Large intestine (tissue), 3 donors: ENCODE measurements at regions not wholly inside any gene's neighbourhood (a gene's known extent, or its start where the extent isn't known, plus 50 kb on each side); places are given as distances from the start of the nearest gene placed in this dataset.

Source experiments
- DNase-seq, 2 donors: peaks; one replicate each; pipeline versions ENCODE4 v3.0.0 to v3.0.0-alpha.2; 2013
- H3K27ac ChIP-seq: one replicate; pipeline ENCODE4 v1.5.1; 2013; ENCODE audit warnings: low read length
- H3K27me3 ChIP-seq: 2 replicates; pipeline ENCODE4 v1.6.1; 2013; ENCODE audit warnings: low read length; ENCODE audit not compliant: control insufficient read depth, insufficient read depth
- H3K36me3 ChIP-seq: 2 replicates; pipeline ENCODE4 v1.6.1; 2013; ENCODE audit warnings: low read length; ENCODE audit not compliant: control insufficient read depth, insufficient read depth
- H3K4me1 ChIP-seq: one replicate; pipeline ENCODE4 v1.6.1; 2013; ENCODE audit warnings: low read length; ENCODE audit not compliant: control insufficient read depth, insufficient read depth
- H3K4me3 ChIP-seq: one replicate; pipeline ENCODE4 v1.5.1; 2013; ENCODE audit warnings: low read length
- H3K9me3 ChIP-seq: one replicate; pipeline ENCODE4 v1.6.1; 2013; ENCODE audit warnings: mild to moderate bottlenecking, low read depth, low read length, moderate library complexity; ENCODE audit not compliant: control insufficient read depth
- WGBS: methylation state at CpG from one replicate; pipeline ENCODE4 v1.1.5; 2013; ENCODE audit warnings: low lambda C conversion rate; ENCODE audit not compliant: insufficient coverage; 5-methylcytosine and 5-hydroxymethylcytosine counted together

- Histone ChIP-seq H3K4me3 (no peak overlapping the region), H3K36me3 (no peaks in the 10 kb centered on the region), H3K27ac (no peak overlapping the region), H3K27me3 (no peaks in the 10 kb centered on the region), H3K4me1 (no peaks in the 10 kb centered on the region), H3K9me3 (no peaks in the 10 kb centered on the region)
- DNase-seq: no peak
- no CpG with 5 or more reads among the region's 2 CpGs for WGBS
These were observed 1346.4 kb downstream of the EFNA5 start for GRCh38 chr5:106324356-106324755.

- no peaks in the 10 kb centered on the region for H3K9me3 ChIP-seq
- H3K4me3 ChIP-seq: no peak overlapping the region
- no peak overlapping the region for H3K27ac ChIP-seq
- WGBS: no CpG with 5 or more reads among the region's 6 CpGs
- no peaks in the 10 kb centered on the region for H3K4me1 ChIP-seq
- no peaks in the 10 kb centered on the region for H3K36me3 ChIP-seq
- no peaks in the 10 kb centered on the region for H3K27me3 ChIP-seq
- DNase-seq: no peak
These were observed 1349.5 kb downstream of the EFNA5 start for GRCh38 chr5:106321242-106321641.

- WGBS: 80% methylated on average over 1 of the region's 2 CpGs
- Histone ChIP-seq H3K27ac (no peak overlapping the region), H3K27me3 (no peaks in the 10 kb centered on the region), H3K36me3 (no peaks in the 10 kb centered on the region), H3K9me3 (no peaks in the 10 kb centered on the region), H3K4me3 (no peak overlapping the region), H3K4me1 (no peaks in the 10 kb centered on the region)
- no peak for DNase-seq
These were observed 1356.4 kb downstream of the EFNA5 start for GRCh38 chr5:106314221-106314824.

- no peaks in the 10 kb centered on the region for H3K27me3 ChIP-seq
- no peak overlapping the region for H3K27ac ChIP-seq
- DNase-seq: no peak
- H3K9me3 ChIP-seq: no peaks in the 10 kb centered on the region
- no peaks in the 10 kb centered on the region for H3K4me1 ChIP-seq
- no peaks in the 10 kb centered on the region for H3K36me3 ChIP-seq
- no peak overlapping the region for H3K4me3 ChIP-seq
These were observed 1358.4 kb downstream of the EFNA5 start for GRCh38 chr5:106312360-106312759.

- no peak overlapping the region for H3K27ac ChIP-seq
- H3K9me3 ChIP-seq: no peaks in the 10 kb centered on the region
- no peaks in the 10 kb centered on the region for H3K27me3 ChIP-seq
- WGBS: 92% methylated on average over 2 of the region's 2 CpGs
- DNase-seq: no peak
- H3K36me3 ChIP-seq: no peaks in the 10 kb centered on the region
- no peak overlapping the region for H3K4me3 ChIP-seq
- H3K4me1 ChIP-seq: no peaks in the 10 kb centered on the region
These were observed 1359.4 kb downstream of the EFNA5 start for GRCh38 chr5:106311230-106311915.

GRCh38 chr5:106307265-106307664, 1363.5 kb downstream of the EFNA5 start:
- WGBS: 79% methylated on average over 3 of the region's 5 CpGs
- Histone ChIP-seq H3K4me3 (no peak overlapping the region), H3K27me3 (no peaks in the 10 kb centered on the region), H3K9me3 (no peaks in the 10 kb centered on the region), H3K27ac (no peak overlapping the region), H3K4me1 (no peaks in the 10 kb centered on the region), H3K36me3 (no peaks in the 10 kb centered on the region)
- no peak for DNase-seq

GRCh38 chr5:106306313-106307028, 1364.3 kb downstream of the EFNA5 start:
- Histone ChIP-seq H3K4me1 (no peaks in the 10 kb centered on the region), H3K4me3 (no peak overlapping the region), H3K27me3 (no peaks in the 10 kb centered on the region), H3K36me3 (no peaks in the 10 kb centered on the region), H3K9me3 (no peaks in the 10 kb centered on the region), H3K27ac (no peak overlapping the region)
- 60% methylated on average over 1 of the region's 4 CpGs for WGBS
- no peak for DNase-seq

- WGBS: 100% methylated on average over 1 of the region's 2 CpGs
- H3K36me3 ChIP-seq: no peaks in the 10 kb centered on the region
- no peak overlapping the region for H3K27ac ChIP-seq
- H3K27me3 ChIP-seq: no peaks in the 10 kb centered on the region
- no peak overlapping the region for H3K4me3 ChIP-seq
- H3K9me3 ChIP-seq: no peaks in the 10 kb centered on the region
- no peaks in the 10 kb centered on the region for H3K4me1 ChIP-seq
- DNase-seq: no peak
These were observed 1366.8 kb downstream of the EFNA5 start for GRCh38 chr5:106303911-106304310.

- H3K36me3 ChIP-seq: no peaks in the 10 kb centered on the region
- no peak overlapping the region for H3K4me3 ChIP-seq
- H3K27me3 ChIP-seq: no peaks in the 10 kb centered on the region
- no peak for DNase-seq
- 40% methylated on average over 1 of the region's 2 CpGs for WGBS
- no peaks in the 10 kb centered on the region for H3K4me1 ChIP-seq
- no peaks in the 10 kb centered on the region for H3K9me3 ChIP-seq
- no peak overlapping the region for H3K27ac ChIP-seq
These were observed 1378.1 kb downstream of the EFNA5 start for GRCh38 chr5:106292654-106293053.

GRCh38 chr5:106290841-106291240, 1379.9 kb downstream of the EFNA5 start:
- no peak for DNase-seq
- no peaks in the 10 kb centered on the region for H3K4me1 ChIP-seq
- H3K4me3 ChIP-seq: no peak overlapping the region
- no peaks in the 10 kb centered on the region for H3K27me3 ChIP-seq
- no peaks in the 10 kb centered on the region for H3K36me3 ChIP-seq
- H3K9me3 ChIP-seq: no peaks in the 10 kb centered on the region
- H3K27ac ChIP-seq: no peak overlapping the region
- 83% methylated on average over 1 of the region's 1 CpG for WGBS
